NCI-H345 (cell line): ENCODE measurements at regions not wholly inside any gene's neighbourhood (a gene's known extent, or its start where the extent isn't known, plus 50 kb on each side); places are given as distances from the start of the nearest gene placed in this dataset.
"Not testable (repeated sequence)": the region's sequence is repeated elsewhere in the genome, so short reads cannot be mapped to it uniquely, and the experiment has no call there.

Experiments
- DNase-seq: peaks from one replicate; lab custom pipeline; 2025; lab: John Stamatoyannopoulos, UW

DNA sequence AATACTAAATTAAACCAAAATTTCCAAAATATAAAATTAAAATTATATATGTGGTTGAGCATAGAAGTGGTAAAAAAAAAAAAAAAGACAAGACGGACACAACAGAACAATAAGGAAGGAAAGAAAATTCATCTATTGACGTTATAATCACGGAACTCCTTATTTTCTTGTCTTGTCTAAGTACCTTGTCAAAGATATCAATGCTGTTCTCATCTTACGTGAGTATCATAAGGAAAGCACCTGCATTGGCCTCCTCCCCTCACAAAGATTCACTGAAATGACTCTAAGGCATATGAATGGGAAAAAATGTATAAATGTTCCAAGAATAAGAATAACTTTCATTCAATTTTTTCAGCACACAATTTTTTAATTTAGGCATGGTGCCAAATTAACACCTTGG, 135.4 kb downstream of the PPP1R3A start:
- DNase-seq = no peak

DNA sequence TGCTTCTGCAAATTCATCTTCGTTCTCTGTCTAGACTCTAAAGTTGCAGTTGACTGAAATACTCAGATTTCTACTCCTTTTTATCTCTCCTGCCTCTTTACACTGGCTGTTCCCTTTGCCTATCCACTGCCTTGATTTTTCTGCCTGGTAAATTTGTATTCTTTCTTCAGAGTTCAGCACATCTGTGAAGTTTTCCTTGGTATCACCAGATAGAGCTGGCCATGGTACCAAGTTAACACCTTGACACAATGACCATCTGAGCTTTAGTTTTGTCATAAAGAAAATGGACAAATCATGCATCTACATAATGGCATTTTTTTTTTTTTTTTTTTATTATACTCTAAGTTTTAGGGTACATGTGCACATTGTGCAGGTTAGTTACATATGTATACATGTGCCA, 143.0 kb downstream of the PPP1R3A start:
- DNase-seq = no peak

DNA sequence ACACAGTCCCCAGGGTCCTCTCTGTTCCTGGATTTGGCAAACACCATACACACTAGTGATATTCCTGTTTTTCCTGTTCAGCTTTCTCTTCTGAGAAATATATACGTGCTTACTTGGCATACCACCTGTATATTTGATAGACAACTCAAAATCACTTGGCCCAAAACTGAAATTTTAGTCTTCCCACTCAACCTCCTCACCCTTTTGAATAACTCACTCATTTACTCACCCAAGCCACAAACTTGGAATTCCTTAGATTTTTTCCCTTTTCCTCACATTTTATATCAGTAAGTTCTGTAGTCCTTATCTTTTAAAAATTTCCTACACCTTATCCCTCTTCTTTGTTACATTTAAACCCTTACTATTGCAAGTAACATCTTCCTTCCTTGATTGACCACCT, 143.4 kb downstream of the PPP1R3A start:
- peak; percentile 52 for DNase-seq

DNA sequence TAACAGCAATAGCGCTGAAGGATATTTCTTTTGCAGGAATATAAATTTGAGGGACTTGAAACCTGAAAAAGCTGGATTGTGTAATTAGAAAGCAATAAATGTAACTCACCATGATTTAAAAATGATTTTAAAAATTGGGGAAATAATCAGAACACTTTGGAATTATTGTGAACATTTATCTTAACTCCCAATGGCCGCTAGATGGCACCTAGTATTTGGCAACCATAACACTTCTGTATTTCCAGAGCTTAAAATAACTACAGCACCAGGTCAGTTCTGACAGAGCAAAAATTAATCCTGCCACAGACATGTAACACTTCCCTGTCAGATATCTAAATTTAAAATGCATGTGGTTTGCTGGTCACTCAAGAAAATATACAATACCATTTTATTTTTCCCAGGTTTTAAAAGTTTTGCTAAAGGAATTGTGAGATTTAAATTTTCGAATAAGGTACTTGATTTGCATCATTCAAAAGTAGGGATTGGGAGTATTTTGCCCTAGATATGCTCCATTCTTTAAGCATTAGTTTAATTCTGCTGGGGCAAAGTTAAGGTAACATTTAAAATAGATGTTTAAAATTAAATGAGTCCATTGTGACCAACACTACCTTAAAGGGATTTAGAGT, 144.5 kb downstream of the PPP1R3A start:
- DNase-seq = peak; percentile 57

DNA sequence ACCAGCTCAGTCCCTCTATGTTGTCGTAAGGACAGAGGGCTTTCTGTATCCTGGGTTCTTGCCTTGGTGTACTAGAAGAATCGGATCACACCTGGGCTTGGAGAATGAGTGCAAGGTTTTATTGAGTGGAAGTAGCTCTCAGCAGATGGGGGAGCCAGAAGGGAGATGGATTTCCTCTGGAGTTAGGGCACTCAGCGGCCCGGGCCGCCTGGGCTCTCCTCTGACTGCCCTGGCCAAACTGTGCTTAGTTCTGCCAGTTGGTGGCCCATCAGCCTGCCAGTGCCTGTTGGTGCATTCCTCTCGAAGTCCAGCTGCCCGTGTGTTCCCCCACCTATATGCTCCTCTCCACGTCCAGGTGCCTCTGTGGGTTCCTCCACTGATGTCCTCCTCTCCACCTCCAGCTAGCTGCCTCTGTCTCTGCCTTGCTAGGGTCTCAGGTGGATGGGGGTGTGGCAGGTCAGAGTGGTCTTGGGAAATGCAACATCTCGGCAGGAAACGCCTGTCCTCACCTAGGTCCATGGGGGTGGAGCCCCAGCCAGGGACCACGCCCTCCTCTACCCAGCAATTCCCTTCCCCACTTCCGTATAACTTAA, 148.6 kb downstream of the PPP1R3A start:
- DNase-seq = no peak

DNA sequence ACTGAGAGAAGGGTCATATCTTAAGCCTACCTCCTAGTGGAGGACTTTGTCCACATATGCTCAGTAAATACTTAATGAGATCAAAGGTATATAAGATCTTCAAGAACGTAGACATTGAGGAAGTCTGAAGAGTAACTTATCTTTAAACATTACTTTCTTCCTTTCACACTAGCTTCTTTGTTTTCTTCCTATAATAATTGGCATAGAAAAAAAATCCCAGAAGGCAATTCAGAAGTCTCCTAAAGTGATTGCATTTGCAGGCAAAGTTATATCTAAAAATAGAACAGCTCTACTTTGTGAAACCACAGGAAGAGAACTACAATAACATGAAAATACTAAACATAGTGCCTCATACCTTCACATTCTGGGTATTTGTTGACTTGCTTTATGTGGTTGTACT, 150.4 kb downstream of the PPP1R3A start:
- DNase-seq = no peak

DNA sequence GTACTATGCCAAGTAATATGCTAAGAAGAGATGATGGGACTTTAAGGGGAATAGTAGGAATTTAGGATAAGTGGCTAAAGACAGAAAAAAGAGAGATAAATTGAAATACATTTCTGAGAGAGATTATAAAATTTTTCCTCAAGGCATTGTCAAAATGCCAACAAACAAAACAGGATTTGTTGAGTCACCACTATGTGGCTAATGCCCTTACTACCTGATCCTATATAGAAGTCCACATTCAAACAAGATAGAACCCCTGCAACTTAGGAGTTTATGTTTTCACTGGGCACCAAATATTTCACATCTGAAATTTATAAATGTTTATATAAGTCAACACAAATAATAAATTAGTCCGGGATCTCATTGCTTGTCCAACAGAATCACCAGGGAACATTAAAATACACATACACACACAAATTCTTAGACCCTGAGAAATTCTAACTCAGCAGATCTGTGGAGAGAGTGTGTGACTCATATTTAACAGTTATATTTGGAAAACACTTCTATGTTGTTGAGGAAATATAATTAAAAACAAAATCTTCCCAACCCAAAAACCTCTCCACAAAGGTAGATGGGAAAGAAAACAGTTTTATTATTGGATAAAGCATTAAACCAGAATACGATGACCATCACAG, 154.3 kb downstream of the PPP1R3A start:
- no peak for DNase-seq

DNA sequence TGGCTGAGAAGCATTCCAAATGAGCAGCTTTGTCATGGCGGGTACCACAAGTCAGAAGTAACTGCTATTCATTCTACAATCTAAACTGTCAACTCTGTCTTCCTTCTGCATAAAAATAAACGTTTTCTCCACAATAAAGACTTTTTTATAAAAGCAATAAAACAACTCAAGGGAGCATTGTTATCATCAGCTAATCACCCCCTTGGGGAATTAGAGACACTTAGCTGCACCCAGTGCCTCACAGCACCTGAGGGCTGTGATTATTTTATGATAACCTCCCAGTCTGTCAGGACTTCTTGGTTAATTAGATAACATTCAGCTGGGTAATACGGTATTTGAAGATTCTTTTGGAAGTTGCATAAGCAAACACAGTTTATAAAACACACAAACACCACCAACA, 155.6 kb downstream of the PPP1R3A start:
- DNase-seq = no peak

DNA sequence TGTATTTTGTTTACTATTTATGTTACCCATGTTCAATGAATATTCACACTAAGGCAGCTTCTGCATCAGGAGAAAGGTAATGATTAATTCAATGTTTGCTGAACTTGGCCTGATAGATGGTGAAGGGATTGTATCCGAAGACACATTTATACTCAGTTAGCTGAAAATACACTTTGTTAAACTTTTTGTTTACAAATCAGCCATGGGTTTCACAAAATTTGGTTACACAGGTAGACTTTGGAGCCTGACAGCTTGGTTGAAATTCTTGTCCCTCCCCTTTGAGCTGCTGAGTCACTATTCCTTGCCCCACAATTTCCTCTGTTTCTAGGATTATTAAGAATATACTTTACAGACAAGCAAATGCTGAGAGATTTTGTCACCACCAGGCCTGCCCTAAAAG, 162.6 kb downstream of the PPP1R3A start:
- no peak for DNase-seq

DNA sequence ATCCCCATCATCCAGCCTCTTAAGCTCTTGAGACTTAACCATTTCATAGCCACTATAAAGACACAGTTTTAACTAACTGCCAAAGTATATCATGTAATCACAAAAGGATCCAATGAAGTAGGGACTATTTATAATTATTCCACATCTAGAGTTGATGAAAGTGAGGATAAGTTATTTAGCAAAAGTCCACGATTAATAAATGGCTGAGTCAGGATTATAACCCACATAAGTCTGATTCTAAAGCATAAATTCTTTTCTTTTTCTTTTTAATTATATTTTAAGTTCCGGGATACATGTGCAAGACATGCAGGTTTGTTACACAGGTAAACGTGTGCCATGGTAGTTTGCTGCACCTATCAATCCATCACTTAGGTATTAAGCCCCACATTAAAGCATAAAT, 166.1 kb downstream of the PPP1R3A start:
- no peak for DNase-seq

DNA sequence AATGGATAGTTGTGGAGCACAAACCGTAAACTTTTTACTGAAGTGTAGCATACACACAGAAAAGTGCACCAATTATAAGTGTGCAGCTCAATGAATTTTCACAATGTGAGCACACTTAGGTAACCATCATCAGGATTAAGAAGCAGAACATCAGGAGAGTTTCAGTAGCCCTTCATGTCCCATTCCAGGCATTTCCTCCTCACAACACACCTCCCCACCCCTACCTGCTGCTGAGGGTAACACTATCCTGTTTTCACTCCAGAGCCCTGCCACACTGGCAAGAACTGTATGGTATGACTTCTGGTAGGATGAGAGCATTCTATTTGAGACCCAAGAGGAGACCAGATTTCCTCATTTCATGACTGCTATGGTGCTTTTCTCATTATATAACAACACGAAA, 166.5 kb downstream of the PPP1R3A start:
- no peak for DNase-seq

DNA sequence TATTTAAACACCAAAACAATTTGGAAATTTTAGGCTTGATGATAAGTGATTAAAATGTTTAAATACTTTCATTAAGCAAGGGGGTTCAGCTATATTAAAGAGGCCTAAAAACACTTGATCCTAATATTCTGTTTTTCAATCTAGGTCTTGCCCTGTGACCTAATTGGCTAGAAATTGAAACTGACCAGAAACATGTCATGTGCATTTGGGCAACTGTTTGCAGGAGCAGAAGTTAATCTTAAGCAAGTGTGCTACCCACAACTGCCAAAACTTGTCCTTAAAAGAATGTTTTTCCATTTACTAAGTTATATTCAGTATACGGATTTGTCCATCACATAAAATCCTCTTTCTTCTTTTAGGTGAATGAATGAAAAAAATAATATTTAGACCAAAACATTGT, 167.3 kb downstream of the PPP1R3A start:
- no peak for DNase-seq

DNA sequence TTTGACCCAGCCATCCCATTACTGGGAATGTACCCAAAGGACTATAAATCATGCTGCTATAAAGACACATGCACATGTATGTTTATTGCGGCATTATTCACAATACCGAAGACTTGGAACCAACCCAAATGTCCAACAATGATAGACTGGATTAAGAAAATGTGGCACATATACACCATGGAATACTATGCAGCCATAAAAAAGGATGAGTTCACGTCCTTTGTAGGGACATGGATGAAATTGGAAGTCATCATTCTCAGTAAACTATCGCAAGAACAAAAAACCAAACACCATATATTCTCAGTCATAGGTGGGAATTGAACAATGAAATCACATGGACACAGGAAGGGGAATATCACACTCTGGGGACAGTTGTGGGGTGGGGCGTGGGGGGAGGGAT, 170.4 kb downstream of the PPP1R3A start:
- DNase-seq = not testable (repeated sequence)

DNA sequence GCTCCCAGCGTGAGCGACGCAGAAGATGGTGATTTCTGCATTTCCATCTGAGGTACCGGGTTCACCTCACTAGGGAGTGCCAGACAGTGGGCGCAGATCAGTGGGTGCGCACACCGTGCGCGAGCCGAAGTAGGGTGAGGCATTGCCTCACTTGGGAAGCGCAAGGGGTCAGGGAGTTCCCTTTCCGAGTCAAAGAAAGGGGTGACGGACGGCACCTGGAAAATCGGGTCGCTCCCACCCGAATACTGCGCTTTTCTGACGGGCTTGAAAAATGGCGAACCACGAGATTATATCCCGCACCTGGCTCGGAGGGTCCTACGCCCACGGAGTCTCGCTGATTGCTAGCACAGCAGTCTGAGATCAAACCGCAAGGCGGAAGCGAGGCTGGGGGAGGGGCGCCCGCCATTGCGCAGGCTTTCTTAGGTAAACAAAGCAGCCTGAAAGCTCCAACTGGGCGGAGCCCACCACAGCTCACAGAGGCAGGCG, 175.8 kb downstream of the PPP1R3A start:
- not testable (repeated sequence) for DNase-seq

DNA sequence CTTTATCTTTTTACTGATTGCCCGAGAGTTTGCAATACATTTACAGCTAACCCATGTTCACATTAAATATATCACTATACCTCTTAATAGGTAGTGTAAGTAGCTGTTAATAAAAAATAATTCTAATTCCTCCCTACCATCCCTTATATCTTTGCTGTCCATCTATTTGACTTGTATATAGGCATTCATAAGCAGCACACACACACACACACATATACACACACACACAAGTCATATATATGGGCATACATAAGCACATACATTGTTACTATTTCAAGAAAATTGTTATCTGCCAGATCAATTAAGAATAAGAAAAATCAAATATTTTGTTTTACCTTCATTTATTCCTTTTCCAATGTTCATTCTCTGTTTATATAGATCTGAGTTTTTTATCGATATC, 176.4 kb downstream of the PPP1R3A start:
- no peak for DNase-seq

DNA sequence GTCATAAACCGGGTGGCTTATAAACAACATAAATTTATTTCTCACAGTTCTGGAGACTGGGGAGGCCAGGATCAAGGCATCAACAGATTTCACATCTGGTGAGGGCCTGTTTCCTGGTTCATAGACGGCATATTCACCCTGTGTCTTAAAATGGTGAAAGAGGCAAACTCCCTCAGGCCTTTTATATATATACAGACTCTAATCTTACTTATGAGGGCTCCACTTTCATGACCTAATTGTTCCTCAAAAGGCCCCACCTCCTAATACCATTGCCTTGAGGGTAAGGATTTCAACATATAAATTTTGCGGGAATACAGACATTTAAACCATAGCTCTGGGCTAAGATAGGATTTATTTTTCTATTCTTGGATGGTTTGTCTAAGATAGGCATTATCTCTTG, 187.2 kb downstream of the PPP1R3A start:
- no peak for DNase-seq

DNA sequence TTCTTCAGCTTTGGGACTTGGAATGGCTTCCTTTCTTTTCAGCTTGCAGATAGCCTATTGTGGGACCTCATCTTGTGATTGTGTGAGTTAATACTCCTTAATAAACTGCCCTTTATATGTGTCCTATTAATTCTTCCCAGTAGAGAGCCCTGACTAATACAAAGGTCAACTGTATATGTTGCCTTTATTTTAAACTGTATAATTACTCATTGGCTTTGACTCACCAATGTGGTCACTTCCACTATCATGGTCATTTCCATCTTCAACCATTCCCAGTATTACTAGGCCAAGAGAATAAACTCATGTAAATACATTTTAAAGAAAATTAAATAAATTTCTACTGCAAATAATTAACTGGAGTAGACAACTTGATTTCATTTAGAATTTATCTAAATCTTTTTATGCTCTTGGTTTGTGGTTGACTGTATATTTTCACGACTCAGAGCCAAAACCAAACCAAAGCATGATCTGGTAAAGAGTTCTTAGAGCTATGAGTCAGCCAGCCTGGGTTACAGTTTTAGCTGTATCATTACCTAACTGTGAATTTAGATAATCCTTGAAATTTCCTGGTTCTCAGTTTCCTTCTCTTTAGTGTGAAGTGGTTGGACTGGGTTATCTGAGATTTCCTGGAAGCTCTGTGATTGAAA, 188.4 kb downstream of the PPP1R3A start:
- DNase-seq = no peak

DNA sequence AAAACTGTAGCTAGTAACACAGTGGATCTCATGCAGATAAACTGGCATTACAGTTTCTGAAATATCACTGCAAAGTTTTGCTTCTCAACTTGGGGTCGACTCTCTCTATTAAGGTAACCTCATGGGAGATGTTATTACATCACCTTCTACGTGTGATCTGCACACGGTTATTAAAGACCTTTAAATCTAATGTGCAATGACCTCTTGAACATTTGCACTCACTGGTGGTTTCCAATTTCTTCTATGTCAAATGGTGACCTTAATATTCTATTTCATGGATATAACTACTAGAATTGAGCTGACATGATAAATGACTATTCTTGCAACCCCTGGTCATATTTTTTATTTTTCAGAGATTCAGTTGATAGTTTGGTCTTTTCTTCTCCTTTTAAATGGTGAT, 191.3 kb downstream of the PPP1R3A start:
- no peak for DNase-seq

DNA sequence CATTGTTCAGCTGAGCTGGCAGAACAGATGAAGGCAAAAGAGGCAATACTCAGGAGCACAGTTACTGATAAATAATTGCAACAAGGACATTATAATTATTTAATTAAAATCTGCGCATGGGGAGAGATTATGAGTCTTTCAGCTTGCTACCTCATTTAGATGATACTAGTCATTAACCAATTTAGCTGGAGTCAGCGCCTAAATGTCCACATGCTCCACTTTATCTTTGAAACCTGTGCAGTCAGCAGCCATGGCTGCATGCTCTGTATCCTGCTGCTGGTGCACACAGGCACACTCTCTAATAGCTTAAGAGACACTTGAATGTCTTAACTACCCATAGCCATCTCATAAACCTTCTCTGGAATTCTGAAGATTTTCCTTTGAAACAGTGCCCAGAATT, 196.8 kb downstream of the PPP1R3A start:
- no peak for DNase-seq

DNA sequence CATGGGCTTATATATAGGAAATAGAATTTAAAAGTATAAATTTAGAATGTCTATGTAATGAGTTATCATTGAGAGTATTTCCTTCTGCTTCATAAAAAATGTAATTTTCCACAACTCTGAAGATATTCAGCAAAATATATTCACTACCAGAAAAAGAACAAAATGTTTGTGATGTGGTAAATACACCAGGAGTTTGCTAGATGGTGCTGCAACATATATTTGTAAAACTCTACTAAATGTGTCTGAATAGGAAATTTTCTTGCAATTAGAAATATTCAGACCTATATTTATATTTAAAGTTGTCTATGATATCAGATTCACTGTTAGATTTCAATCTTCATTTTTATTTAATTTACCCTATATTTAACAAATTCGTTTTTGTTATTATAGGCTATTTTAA, 201.1 kb downstream of the PPP1R3A start:
- DNase-seq = no peak

DNA sequence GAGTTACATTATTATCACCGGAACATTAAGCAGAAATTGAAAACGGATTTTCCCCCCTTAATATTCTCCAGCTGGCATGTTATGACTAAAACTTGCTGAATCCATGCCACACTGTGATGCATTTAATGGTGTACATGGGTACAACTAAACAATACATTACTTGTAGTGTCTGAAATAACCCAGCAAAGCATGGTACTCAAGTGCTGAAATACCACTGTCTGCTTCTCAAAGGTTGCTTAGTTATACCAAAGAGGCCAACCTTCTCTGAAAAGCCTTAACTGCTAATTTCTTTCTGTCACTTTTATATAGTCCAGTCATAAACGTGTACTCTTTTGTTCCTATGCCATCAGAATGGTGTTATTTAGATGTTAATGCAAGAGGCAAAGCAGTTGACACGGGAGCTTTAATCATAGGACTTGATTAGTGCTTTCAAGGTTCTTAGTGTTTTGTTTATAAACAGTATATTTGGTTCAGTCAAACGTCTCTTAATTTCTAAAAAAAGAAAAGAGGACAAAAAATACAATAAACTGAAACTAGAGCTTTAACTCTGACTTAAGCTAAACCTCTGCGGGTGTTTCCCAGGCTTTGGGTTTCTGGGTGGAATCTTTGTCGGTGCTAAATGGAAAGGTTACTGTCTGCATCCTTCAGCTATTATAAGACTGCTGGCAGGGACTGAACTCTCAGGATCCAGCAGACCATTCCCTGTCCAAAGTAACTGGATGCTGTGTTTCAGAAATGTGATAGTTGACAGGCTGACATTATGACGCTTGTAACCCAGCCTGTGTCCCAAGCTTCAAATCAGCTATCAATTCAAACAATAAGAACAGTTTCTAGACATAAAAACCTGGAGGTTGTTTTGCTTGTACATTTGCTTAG, 202.6 kb downstream of the PPP1R3A start:
- no peak for DNase-seq

DNA sequence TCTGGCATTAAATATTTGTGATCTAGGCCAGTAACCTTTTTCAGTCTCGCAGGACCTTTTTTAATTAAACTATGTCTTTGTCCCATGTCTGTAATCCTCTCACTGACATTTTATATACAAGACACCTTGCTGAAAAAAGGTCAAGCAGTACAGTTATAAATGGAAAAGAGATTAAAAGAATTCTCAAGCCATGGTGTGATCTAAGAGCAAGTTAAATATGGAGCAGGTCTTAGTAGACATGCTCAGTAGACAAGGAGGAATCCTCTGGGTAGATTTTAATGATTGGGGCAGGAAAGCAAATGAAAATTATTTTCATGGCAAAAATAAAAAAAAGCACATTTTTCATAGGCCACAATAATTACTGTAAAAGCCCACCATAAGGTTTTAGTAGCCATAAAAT, 203.5 kb downstream of the PPP1R3A start:
- no peak for DNase-seq
